ENCODE measurements at regions not wholly inside any gene's neighbourhood (a gene's known extent, or its start where the extent isn't known, plus 50 kb on each side); places are given as distances from the start of the nearest gene placed in this dataset.

GRCh38 chr11:25741886-25742285 lies 590.0 kb upstream of the ANO3 start (continued):
- no peak for TF ChIP-seq REST (IDR thresholded peaks at IDR 0.05; ENCODE audit: low read depth)
- TF ChIP-seq EZH2phosphoT487 (IDR thresholded peaks at IDR 0.05; ENCODE audit: borderline replicate concordance): no peak
- no peak for TF ChIP-seq SP1 (IDR thresholded peaks at IDR 0.05; ENCODE audit: low read depth)
- no peak for TF ChIP-seq EZH2 (IDR thresholded peaks at IDR 0.05)

- ChIA-PET CTCF (no interaction called here), POLR2A (no interaction called here), RAD21 (ENCODE audit: low non-redundant PET in 1 of 2, low total read pairs in 2 of 2, uncharacterized antibody in 2 of 2, unreplicated experiment in 2 of 2) (no interaction called here)
- no peak overlapping the region for H3K9ac ChIP-seq (ENCODE audit: low read length)
- no peak overlapping the region for H3K4me2 ChIP-seq (ENCODE audit: low read length)
- H3K4me3 ChIP-seq (replicated peaks in 1 of 2; ENCODE audit: low read depth in 1 of 2, low read length in 2 of 2): no peak overlapping the region
- no TSS peak for BruUV-seq (replicated peaks)
- ATAC-seq: no peak
- no peaks in the 10 kb centered on the region for H3K27me3 ChIP-seq (ENCODE audit: insufficient read depth, low read length)
- H3K79me2 ChIP-seq (ENCODE audit: insufficient read depth, low read length): no peaks in the 10 kb centered on the region
- no peak overlapping the region for H2AFZ ChIP-seq (ENCODE audit: low read depth, low read length, poor library complexity, severe bottlenecking)
- peaks cover 4 to 10% of the 10 kb centered on the region in 2 experiments; a peak in 2 of 4 replicates for H3K9me3 ChIP-seq (ENCODE audit: control insufficient read depth in 1 of 2, insufficient read depth in 1 of 2, low read depth in 1 of 2, low read length in 2 of 2)
- no peak for DNase-seq (ENCODE audit: low read depth, low spot score)
- H3K36me3 ChIP-seq (ENCODE audit: control insufficient read depth in 1 of 2, insufficient read depth in 2 of 2, low read length in 2 of 2): no peaks in the 10 kb centered on the region
- intact Hi-C loops (cut with micrococcal nuclease): no loop called here
- H3K4me1 ChIP-seq (ENCODE audit: control insufficient read depth in 1 of 2, insufficient read depth in 2 of 2, low read length in 2 of 2): no peaks in the 10 kb centered on the region
- no peak for TF ChIP-seq SIN3A (IDR thresholded peaks at IDR 0.05; ENCODE audit: low read depth)
- no peak for TF ChIP-seq ATF3 (IDR thresholded peaks at IDR 0.05)
- TF ChIP-seq ZNF274 (IDR thresholded peaks at IDR 0.05; ENCODE audit: low read depth, low read length): no peak
- no peak for TF ChIP-seq CEBPB (IDR thresholded peaks at IDR 0.05; ENCODE audit: low read depth)
- TF ChIP-seq POLR2A (IDR thresholded peaks at IDR 0.05; ENCODE audit: borderline replicate concordance, extremely low read depth, insufficient read depth, insufficient read length): no peak
- no peak for TF ChIP-seq EZH2phosphoT487 (IDR thresholded peaks at IDR 0.05; ENCODE audit: borderline replicate concordance)
- TF ChIP-seq ELF1 (IDR thresholded peaks at IDR 0.05; ENCODE audit: borderline replicate concordance, low read depth): no peak
- TF ChIP-seq MAX (IDR thresholded peaks at IDR 0.05): no peak
- no peak for TF ChIP-seq JUND (IDR thresholded peaks at IDR 0.05)
- no peak for TF ChIP-seq YY1 (IDR thresholded peaks at IDR 0.05; ENCODE audit: extremely low read depth, insufficient replicate concordance, low read depth, low read length)
- TF ChIP-seq ZFX (IDR thresholded peaks at IDR 0.05): no peak
- no peak for TF ChIP-seq FOSL1 (IDR thresholded peaks at IDR 0.05; ENCODE audit: low read depth)
- no peak for TF ChIP-seq CTCF (IDR thresholded peaks at IDR 0.05 in 2 of 3, conservative IDR thresholded peaks at IDR 0.05 in 1 of 3; ENCODE audit: borderline replicate concordance in 1 of 3, insufficient read depth in 1 of 3, low read depth in 2 of 3, low read length in 2 of 3)
- H3K9me2 ChIP-seq (ENCODE audit: insufficient read depth): no peaks in the 10 kb centered on the region
- H4K20me1 ChIP-seq (ENCODE audit: insufficient read depth): no peaks in the 10 kb centered on the region
- H3K27ac ChIP-seq (ENCODE audit: low read depth, low read length): no peak overlapping the region
These were observed 589.1 kb upstream of the ANO3 start for GRCh38 chr11:25742800-25743199.

All from HCT116 (cell line).